GM12872 (cell line): ENCODE measurements at regions not wholly inside any gene's neighbourhood (a gene's known extent, or its start where the extent isn't known, plus 50 kb on each side); places are given as distances from the start of the nearest gene placed in this dataset.

Experiments
- CTCF ChIP-seq: IDR thresholded peaks from 3 replicates; pipeline ENCODE4 v1.5.1; 2011; ENCODE audit warnings: low read depth, mild to moderate bottlenecking, low read length, moderate library complexity; ENCODE audit not compliant: insufficient read depth

GRCh38 chr13:34857558-34858325, 84.3 kb upstream of the NBEA start:
- TF ChIP-seq CTCF: no peak

- no peak for TF ChIP-seq CTCF
These were observed 79.8 kb upstream of the NBEA start for GRCh38 chr13:34862311-34862710.

GRCh38 chr13:34862716-34863115, 79.4 kb upstream of the NBEA start:
- TF ChIP-seq CTCF: no peak

DNA sequence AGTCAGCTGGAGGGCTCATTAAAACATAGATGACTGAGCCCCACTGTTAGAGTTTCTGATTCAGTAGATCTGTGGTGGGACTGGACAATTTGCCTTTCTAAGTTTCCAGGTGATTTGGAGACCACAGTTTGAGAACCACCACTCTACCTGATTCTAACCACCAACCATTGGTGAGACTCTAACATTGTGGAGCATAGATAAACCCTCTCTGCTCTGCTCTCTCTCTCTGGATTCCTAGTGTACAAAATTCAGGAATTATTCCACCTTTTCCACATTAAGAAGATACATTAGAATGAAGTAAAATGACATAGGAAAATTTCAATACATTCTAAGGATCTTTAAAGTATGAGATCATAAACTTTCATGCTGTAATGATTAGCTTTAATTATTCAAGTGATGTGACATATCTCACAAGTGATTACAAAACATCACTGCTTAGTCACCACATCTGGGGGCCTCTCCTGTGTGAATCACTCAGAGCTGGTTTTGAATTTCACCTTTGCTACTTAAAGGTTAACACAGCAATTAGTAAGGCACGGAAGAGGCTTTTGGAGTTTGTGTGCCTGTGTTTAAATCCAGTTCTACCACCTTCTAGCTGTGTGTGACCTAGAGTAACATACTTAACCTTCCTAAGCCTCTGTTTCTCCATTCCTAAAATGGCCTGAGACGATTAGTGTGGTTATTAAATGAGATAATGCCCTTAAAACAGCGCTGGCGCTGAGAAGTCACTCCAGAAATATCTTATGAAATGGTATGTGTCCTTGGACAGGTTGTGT, 78.5 kb upstream of the NBEA start:
- no peak for TF ChIP-seq CTCF

- TF ChIP-seq CTCF: no peak
These were observed 77.4 kb upstream of the NBEA start for GRCh38 chr13:34864671-34865070.

GRCh38 chr13:34867590-34867989, 74.5 kb upstream of the NBEA start:
- TF ChIP-seq CTCF: no peak

DNA sequence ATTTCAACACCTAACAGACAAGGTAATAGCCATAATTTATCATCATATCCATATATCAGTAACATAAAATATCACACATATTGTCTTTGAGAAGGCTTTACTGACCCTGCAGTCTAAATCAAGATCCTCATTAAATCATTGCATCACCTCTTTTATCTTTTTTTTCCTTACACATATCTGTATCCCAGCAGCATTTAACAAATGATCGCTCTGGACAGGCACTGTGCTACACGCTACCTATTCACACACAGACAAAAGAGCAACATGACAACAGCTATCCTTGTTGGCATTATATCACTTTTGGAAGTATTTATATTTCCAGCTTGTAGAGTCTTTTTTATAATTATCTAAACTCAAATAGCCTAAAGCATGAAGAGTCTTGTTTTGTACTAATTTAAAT, 73.3 kb upstream of the NBEA start:
- TF ChIP-seq CTCF: no peak
